HG02759 (cell line): ENCODE measurements at regions not wholly inside any gene's neighbourhood (a gene's known extent, or its start where the extent isn't known, plus 50 kb on each side); places are given as distances from the start of the nearest gene placed in this dataset.
A peak's percentile ranks its signal among the peaks of the same experiment; 100 is the strongest.

Experiments used
- ATAC-seq: cut with Tn5 transposase; IDR thresholded peaks from one replicate; pipeline ENCODE4 v1.9.1; 2021; ENCODE audit warnings: mild to moderate bottlenecking, moderate library complexity; ENCODE audit not compliant: unreplicated experiment

DNA sequence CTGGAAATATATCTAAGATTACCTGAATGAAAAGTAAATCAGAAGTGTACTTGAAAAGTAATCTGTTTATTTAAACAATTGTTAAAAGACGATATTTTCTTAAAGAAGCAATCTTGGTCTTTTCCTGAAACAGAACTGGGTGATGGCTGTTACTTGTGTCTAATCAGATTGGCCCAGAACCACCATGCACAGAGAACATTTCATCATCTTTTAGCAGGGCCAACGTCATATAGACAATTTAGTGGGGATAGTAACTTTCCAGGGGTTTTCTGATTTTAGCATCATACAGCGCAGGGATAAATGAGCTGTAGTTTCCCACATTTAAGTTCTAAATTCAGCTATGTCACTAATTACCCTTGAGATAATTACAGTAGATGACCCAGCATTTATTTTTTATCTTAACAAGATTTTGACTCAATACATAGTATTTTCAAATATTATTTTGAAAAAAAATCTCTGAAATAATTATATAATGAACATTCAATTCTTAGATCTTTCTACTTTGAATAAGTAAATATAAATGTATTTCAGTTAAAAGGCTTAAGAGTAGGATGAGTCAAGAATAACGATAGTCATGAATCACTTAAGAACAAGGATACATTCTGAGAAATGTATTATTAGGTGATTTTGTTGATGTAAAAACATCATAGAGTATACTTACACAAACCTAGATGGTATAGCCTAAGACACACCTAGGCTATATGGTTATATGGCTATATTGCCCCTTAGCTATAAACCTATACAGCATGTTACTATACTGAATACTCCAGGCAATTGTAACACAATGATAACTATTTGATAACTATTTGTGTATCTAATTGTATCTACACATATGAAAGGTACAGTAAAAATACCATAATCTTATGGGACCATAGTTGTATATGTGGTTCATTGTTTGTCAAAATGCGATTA is 103.8 kb upstream of the MME start:
- no peak for ATAC-seq

DNA sequence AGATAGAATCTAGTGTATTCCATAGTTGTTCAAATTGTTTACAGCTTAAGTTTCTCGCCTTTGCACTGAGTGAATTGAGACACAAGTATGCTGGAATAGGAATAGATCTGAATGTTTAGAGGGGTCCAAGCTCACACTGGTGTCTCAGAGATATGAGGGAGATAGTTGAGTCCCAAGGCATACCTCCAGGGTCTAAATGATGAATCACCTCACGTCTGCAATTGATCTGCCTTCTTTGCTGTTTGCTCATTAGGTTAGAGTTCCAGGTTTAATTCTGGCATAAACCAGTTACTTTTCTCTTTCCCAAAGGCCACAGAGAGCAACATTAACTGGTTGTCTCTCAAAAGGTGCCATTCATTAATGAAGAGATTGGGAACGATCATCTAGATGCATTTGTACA is 106.3 kb upstream of the MME start:
- ATAC-seq, result no peak

GRCh38 chr3:154972951-154973350 is 107.2 kb upstream of the MME start:
- ATAC-seq, result no peak

DNA sequence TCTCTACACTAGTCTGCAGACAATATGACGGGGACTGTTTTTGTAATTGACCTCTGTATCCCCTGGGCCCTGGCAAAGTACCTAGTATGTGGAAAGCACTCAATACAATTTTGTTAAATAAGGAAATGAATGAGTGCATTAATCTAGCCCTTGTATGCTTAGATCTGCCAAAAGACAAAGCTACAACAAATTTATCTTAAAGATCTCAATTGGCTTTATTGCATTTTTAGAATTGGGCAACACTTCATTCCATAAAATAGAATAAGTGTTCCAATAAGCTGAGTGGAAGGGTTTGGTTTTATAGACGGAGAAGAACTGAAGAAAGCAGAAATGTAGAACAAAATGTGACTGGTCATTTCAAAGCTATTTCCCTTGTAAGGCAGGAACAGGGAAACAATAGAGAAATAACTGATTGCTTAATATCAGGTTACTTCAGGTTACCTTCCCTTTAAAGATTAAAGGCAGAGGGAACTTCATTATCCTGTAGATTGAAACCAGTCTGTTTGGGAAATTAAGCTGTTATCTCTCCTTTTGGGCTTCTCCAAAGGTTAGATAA is 108.3 kb upstream of the MME start:
- ATAC-seq, result no peak

GRCh38 chr3:154971341-154971740 is 108.8 kb upstream of the MME start:
- no peak for ATAC-seq

DNA sequence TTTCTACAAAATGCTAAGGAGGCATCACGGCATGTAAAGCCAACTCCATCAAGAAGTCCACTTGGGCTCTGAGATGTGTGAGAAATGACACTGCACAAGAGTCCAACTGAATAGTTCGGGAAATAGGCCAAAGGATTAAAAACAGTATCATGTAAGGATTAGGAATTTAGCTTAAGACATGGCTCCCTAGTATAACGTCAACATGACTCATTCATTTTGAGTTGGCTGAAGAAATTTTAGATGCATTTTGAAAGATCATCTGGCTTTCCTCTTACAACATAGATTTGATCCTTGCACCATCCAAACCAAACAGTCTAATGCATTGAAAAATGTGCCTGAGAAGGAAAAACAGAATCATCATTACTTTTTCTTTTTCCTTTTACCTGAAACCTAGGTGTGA is 109.3 kb upstream of the MME start:
- ATAC-seq, result no peak

GRCh38 chr3:154969366-154969765 is 110.8 kb upstream of the MME start:
- ATAC-seq, result no peak

DNA sequence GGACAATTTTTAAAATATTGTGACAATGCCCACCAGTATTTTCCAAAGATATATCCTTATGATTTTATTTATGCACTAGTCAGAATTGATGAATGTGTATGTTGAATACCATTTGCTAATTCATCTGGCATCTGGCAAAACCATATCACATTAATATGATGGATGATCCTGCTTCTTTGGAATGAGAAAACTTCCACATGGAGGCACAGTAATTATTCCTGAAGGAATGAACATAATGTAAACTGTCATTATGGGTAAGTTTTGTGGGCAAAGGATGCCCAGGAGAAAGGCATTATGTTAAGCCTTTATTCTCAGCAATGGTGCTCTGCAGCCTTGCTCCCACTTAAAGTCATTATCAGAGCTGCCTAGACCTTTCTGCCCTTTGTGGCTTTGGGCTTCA is 113.0 kb upstream of the MME start:
- no peak for ATAC-seq

DNA sequence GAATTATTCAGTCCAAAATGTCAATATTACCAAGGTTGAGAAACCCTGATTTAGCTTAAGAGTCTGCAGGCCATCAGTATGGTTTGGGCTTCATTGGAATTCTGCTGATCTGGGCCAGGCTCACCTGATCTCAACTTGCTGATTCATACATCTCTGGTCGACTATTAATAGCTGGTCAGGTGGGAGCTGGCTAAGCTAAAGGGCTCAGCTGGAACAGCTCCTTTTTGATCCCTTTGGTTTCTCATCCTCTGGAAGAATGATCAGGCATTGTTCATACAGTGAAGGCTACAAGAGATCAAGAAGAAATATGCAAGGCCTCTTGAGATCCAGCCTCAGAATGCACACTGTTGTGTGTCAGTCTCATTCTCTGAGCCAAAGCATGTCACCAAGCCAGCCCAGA is 123.3 kb upstream of the MME start:
- ATAC-seq, result no peak

DNA sequence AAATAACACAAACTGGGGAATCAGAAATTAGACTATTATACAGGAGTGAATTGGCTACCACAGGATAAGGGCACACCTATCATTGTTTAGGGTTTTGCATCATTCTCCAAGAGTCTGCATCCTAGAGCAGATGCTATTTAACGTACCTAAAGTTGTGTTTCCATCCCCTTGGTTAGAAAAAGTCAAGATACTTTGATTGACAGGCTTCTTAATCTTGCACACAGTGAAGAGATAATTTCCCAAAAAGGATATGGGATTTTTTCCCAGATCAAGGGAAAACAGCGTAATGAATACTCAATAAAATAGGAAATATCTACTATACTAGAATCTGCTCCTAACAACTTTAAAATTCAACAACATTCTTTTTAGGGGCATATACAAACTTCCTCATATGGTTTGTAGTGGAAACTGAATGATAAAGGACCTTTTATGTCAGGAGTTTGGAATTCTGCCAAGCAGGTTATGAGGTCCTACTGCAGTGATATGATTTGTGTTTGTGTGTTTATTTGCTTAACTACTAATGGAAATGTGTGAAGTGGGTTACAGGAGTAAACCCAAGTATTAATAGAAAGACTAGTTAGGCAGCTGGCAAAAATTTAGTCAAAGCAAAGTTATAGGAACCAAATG is 124.1 kb upstream of the MME start:
- no peak for ATAC-seq

DNA sequence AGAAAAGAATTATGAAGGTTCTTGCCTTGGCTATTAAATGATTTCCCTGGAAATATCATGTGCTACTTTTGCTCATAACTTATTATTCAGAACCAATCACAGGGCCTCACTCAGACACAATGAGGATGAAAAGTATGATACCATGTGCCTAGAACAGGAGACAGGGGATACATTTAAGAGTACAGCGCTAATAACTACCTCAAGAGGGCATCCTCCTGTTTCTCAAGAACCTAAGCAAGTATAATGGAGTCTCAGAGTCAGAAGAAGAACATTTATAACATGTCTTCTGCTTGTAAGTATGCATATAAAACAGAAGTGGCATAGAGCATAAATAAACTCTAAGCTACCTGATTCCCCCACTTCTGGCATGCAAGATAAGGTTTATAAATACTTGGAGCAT is 125.4 kb upstream of the MME start:
- peak; percentile 49 for ATAC-seq

DNA sequence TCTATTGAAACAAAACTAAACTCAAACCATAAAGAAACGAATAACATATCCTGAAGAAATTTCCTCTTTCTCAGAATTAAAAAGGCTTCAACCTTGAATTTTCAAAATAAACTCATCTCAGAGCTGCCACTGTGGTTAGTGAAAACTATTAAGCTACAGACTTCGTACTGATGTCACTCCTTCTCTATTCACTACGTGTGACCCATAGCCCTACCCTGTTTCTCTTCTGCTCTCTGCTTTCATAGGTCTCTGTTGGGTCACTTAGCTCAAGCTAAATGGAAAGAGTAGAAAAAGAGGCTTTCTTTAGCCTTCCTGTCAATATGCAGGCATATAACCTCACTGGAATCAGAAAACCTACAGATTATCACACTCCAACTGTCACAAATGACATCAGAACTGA is 126.6 kb upstream of the MME start:
- ATAC-seq, result no peak

- no peak for ATAC-seq
These were observed 127.6 kb upstream of the MME start for GRCh38 chr3:154952553-154952952.

DNA sequence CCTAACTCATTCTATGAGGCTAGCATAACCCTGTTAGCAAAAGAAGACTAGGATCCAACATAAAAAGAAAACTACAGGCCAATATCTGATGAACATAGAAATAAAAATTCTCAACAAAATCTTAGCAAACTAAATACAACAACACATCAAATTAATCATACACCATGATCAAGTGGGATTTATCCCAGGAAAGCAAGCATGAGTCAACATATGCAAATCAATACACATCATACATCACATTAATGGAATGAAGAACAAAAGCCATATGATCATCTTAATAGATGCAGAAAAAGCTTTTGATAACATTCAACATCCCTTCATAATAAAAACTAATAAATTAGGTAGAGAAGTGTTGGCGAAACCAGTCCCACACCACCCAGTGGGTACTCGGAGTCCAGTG is 136.1 kb upstream of the MME start:
- ATAC-seq, result no peak

GRCh38 chr3:154942827-154943226 is 137.3 kb upstream of the MME start:
- no peak for ATAC-seq

- ATAC-seq, result no peak
These were observed 143.9 kb upstream of the MME start for GRCh38 chr3:154936196-154936595.

DNA sequence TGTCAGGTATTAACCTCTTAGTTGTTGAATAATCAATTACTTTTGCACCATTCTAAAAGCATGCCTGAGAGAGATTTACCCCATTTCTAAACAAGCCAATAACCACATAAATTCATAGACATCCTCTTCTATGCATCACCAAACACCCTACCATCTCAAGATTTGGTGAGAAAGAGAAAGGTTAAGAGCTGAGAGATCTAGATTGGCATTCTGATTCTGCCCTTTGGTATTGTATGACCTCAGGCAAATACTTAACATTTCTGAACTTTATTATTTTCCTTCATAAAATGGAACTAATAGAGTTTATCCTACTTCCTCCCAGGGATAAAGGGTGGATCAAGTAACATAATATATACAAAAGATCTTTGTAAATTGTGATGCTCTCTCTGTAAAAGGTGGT is 146.5 kb upstream of the MME start:
- ATAC-seq, result no peak

GRCh38 chr3:154932633-154933032 is 147.5 kb upstream of the MME start:
- no peak for ATAC-seq

- ATAC-seq, result no peak
These were observed 148.6 kb upstream of the MME start for GRCh38 chr3:154931484-154931883.

DNA sequence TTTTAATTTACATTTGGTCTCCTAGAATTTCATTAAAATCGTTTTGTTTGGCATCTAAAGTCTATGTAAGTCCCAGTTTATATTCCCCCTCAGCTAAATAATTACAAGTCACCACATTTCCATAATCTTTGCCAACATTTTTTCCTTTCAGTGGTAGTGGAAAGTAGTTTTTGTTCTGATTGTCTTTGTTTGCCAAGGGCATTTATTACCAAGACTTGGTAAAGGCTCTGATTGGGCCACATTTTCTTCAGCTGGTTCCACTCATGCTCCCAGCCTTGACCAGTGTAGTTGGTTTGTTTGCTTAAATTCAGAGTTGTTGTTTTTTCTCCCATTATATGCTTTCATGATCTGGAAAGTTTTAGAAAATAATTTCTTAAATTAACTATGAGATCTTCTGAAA is 153.4 kb upstream of the MME start:
- no peak for ATAC-seq

DNA sequence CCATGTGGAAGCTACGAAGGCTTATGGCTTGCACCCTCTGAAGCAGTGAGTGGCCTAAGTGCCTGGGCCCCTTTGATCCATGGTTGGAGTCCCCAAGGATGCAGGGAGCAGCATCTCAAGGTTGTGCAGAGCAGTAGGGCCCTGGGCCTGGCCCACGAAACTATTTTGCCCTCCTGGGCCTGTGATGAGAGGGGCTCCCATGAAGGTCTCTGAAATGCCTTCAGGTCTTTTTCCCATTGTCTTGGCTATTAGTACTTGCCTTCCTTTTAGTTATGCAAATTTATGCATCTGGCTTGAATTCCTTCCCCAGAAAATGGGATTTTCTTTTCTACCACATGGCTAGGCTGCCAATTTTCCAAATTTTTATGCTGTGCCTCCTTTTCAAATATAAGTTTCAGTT is 158.8 kb upstream of the MME start:
- ATAC-seq, result no peak

- no peak for ATAC-seq
These were observed 160.9 kb upstream of the MME start for GRCh38 chr3:154919226-154919625.
